ENCODE measurements at regions not wholly inside any gene's neighbourhood (a gene's known extent, or its start where the extent isn't known, plus 50 kb on each side); places are given as distances from the start of the nearest gene placed in this dataset.

- no peak for TF ChIP-seq CTCF (conservative IDR thresholded peaks at IDR 0.05; ENCODE audit: low read depth, low read length)
- DNase-seq (ENCODE audit: low read depth): no peak
- H3K4me3 ChIP-seq (ENCODE audit: low read depth, low read length): no peak overlapping the region
Measured at GRCh38 chr7:25512061-25512687, 283.9 kb upstream of the NPVF start.

- no peak for TF ChIP-seq CTCF (conservative IDR thresholded peaks at IDR 0.05; ENCODE audit: low read depth, low read length)
- no peak overlapping the region for H3K4me3 ChIP-seq (ENCODE audit: low read depth, low read length)
- no peak for DNase-seq (ENCODE audit: low read depth)
Measured at GRCh38 chr7:25515633-25516275, 287.5 kb upstream of the NPVF start.

GRCh38 chr7:25517906-25518305 lies 289.6 kb upstream of the NPVF start:
- no peak for DNase-seq (ENCODE audit: low read depth)
- no peak for TF ChIP-seq CTCF (conservative IDR thresholded peaks at IDR 0.05; ENCODE audit: low read depth, low read length)
- no peak overlapping the region for H3K4me3 ChIP-seq (ENCODE audit: low read depth, low read length)

- no peak for DNase-seq (ENCODE audit: low read depth)
- TF ChIP-seq CTCF (conservative IDR thresholded peaks at IDR 0.05; ENCODE audit: low read depth, low read length): no peak
- no peak overlapping the region for H3K4me3 ChIP-seq (ENCODE audit: low read depth, low read length)
Measured at GRCh38 chr7:25520017-25520416, 291.7 kb upstream of the NPVF start.

- no peak for TF ChIP-seq CTCF (conservative IDR thresholded peaks at IDR 0.05; ENCODE audit: low read depth, low read length)
- H3K4me3 ChIP-seq (ENCODE audit: low read depth, low read length): no peak overlapping the region
- no peak for DNase-seq (ENCODE audit: low read depth)
Measured at GRCh38 chr7:25520516-25520915, 292.2 kb upstream of the NPVF start.

- no peak overlapping the region for H3K4me3 ChIP-seq (ENCODE audit: low read depth, low read length)
- DNase-seq (ENCODE audit: low read depth): no peak
Measured at GRCh38 chr7:25521236-25521635, 292.9 kb upstream of the NPVF start.

More at GRCh38 chr7:25521236-25521635, 292.9 kb upstream of the NPVF start:
- TF ChIP-seq CTCF (conservative IDR thresholded peaks at IDR 0.05; ENCODE audit: low read depth, low read length): no peak
